HG03575 (cell line): ENCODE measurements at regions not wholly inside any gene's neighbourhood (a gene's known extent, or its start where the extent isn't known, plus 50 kb on each side); places are given as distances from the start of the nearest gene placed in this dataset.

Source experiments
- ATAC-seq: cut with Tn5 transposase; IDR thresholded peaks from one replicate; pipeline ENCODE4 v1.9.1; 2021; ENCODE audit not compliant: unreplicated experiment, insufficient number of reproducible peaks, low FRiP score; ENCODE audit errors: extremely low read depth

GRCh38 chr2:37827911-37828511, 97.1 kb upstream of the RMDN2 start:
- no peak for ATAC-seq

GRCh38 chr2:37829202-37829601, 95.9 kb upstream of the RMDN2 start:
- no peak for ATAC-seq

- ATAC-seq: no peak
Measured at GRCh38 chr2:37829616-37830395, 95.3 kb upstream of the RMDN2 start.

GRCh38 chr2:37830636-37831035, 94.5 kb upstream of the RMDN2 start:
- ATAC-seq: no peak

GRCh38 chr2:37831081-37831780, 93.9 kb upstream of the RMDN2 start:
- ATAC-seq: no peak

- no peak for ATAC-seq
Measured at GRCh38 chr2:37832590-37833197, 92.4 kb upstream of the RMDN2 start.

GRCh38 chr2:37833423-37833822, 91.7 kb upstream of the RMDN2 start:
- no peak for ATAC-seq

GRCh38 chr2:37836270-37836669, 88.8 kb upstream of the RMDN2 start:
- no peak for ATAC-seq

GRCh38 chr2:37836711-37837110, 88.4 kb upstream of the RMDN2 start:
- ATAC-seq: no peak

GRCh38 chr2:37837628-37838328, 87.3 kb upstream of the RMDN2 start:
- no peak for ATAC-seq

GRCh38 chr2:37838541-37839167, 86.4 kb upstream of the RMDN2 start:
- ATAC-seq: no peak

GRCh38 chr2:37839991-37840390, 85.1 kb upstream of the RMDN2 start:
- no peak for ATAC-seq

GRCh38 chr2:37842732-37843440, 82.2 kb upstream of the RMDN2 start:
- no peak for ATAC-seq

GRCh38 chr2:37843556-37843955, 81.5 kb upstream of the RMDN2 start:
- ATAC-seq: no peak

GRCh38 chr2:37846207-37846606, 78.9 kb upstream of the RMDN2 start:
- ATAC-seq: no peak

- no peak for ATAC-seq
Measured at GRCh38 chr2:37847792-37848191, 77.3 kb upstream of the RMDN2 start.

- ATAC-seq: no peak
Measured at GRCh38 chr2:37848451-37848850, 76.6 kb upstream of the RMDN2 start.

GRCh38 chr2:37849911-37850310, 75.2 kb upstream of the RMDN2 start:
- no peak for ATAC-seq
